HG03135 (cell line): ENCODE measurements at regions not wholly inside any gene's neighbourhood (a gene's known extent, or its start where the extent isn't known, plus 50 kb on each side); places are given as distances from the start of the nearest gene placed in this dataset.

Source experiments
- ATAC-seq: cut with Tn5 transposase; IDR thresholded peaks from one replicate; pipeline ENCODE4 v1.9.1; 2021; ENCODE audit warnings: mild to moderate bottlenecking, moderate library complexity; ENCODE audit not compliant: unreplicated experiment

DNA sequence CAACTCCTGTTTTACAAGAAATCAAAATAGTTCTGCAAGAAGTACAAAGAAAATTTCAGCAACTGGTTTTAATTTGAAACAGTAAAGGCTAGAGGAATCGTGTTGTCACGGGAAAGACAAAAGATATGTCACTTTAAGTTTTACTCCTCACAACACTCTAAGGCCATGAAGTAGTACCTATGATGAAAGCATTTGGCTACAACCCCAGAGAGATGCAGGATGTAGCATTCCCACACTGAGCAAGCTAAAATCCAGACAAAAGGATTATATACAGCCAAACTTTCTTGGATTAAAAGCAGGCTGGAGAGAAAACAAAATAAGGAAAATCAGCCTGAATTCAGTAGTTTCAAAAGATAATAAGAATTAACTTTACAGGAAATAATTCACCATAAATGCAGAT lies 245.5 kb upstream of the STEAP1 start:
- no peak for ATAC-seq

DNA sequence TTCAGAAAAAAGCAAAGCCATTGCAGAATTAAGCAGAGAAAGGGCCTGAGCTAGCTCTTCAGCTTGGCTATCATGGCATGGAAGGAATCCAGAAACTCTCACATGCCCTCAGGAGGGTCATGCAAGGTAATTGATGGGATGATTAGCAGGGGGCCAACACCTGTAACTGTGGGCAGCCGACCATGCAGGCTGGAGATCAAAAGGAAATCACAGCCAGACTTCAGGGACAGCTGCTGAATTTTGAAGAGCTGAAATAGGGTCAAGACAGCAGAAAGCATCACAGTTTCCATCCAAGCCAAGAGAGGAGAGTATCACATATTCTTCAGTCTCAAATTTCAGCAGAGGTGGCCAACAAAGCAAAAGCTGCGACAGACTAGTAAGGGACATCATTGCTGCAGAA lies 239.6 kb upstream of the STEAP1 start:
- no peak for ATAC-seq

GRCh38 chr7:89926194-89926593 lies 228.1 kb upstream of the STEAP1 start:
- no peak for ATAC-seq

DNA sequence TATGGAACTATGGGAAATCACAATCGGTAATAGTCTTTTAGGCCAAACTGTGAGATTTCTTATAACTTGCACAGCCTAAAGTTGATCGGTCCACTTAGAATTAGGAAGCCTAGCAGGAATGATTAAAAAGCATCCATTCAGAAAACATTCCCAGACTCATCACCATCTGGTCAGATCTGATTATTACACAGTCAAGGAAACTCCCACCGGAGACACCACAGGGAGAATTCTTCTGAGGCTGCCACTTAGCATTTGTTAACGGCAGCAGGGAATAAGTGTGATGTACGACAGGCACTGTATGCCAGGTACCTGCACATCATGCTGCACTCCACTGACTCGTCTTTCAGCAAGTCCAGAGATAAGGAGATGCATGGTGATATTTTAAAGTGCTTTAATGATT lies 227.6 kb upstream of the STEAP1 start:
- no peak for ATAC-seq

DNA sequence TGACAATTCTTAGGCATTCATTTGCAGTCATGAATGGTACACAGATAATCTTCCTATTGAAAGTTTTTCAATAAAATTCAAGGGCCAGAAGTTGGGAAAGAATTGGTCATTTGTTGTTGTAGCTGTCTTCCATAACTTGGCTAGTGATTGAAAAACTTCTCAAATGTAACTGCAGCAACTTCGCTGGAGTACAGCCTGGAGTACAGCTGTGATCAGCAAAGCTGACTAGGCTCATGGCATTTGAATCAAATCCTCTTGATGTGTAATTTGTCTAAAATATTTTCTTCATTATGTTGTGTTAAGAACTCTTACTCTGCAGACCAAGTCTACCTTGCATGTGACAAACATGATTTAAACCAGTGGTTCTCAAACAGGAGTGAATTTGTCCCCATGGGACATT lies 226.5 kb upstream of the STEAP1 start:
- no peak for ATAC-seq

DNA sequence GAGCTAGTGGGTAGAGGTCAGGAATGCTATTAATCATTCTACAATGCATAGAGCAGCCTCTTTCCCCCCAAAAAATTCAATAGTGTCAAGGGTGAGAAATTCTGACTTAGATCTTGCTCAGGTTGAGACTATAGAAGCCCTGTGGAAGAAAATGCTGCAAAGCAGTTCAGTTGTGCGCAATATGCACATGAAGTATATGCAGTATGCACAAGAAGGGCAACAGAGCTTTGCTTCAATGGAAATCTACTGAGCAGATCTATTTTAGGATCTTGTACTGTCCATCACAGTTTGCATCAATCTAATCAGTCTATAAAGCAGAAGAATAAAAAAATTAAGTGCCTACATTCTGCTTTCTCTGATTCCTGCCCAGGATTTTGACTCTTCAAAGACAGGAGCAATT lies 225.8 kb upstream of the STEAP1 start:
- no peak for ATAC-seq

- ATAC-seq, result no peak
Observed at GRCh38 chr7:89934101-89934500, 220.2 kb upstream of the STEAP1 start.

DNA sequence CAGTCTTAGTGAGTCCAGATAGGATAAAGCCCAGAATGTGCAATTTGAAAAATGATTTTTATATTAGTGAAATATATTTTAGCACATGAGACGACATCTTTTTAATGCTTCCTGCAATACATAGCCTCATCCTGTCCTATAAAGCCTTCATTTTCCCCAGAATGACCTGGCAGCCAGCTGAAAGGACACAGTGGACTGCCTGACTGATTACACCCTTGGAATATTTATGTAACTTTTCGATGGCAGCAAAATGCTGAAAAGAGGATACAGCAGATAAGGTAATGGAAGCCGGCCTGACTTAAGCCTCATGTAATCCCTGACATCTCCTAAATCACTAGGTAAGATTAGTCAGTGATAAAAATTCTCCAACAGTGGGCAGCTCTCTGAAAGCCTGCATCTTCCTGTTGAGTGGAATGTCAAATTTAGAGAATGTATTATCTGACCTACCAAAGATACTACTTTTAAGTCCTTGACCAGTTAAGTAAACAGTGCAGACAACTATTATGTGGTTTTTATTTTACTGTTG lies 210.7 kb upstream of the STEAP1 start:
- ATAC-seq, result no peak

DNA sequence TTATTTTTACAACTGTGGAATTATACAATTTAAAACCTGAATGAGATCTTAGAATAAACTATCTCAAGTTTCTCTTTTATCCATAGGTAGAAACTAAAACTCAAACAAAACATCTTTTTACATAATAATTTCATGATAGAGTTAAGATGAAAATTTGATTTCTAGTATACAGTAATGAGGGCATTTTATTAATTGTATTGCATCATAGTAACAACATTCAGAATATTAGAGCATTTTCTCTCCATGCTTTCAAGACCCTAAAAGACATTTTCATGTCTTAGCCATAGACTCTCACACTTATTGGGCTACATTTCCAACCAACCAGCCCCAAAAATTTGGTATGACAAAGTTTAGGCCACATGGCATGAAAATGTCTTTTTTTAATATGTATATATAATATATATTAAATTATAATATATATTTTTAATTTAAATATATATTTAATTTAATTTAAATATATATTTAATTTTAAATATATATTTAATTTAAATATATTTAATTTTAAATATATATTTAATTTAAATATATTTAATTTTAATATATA lies 195.7 kb upstream of the STEAP1 start:
- ATAC-seq, result no peak

GRCh38 chr7:89966067-89966664 lies 188.1 kb upstream of the STEAP1 start:
- no peak for ATAC-seq

DNA sequence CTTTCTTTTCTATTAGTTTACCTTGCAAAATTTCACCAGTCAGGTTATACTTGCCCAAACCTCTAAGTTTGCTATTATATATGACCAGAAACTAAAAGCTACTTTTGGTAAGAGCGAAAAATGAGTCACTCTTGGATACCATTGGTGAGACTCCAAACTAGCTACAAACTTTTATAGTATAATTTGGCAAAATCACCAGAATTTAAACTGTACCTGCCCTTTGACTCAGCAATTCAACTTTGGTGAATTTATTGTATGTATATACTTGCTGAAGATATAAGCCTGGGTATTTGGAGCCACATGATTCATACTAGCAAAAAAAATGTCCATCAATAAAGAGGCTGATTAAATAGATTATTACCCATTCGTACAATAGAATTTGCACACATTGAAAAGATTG lies 178.7 kb upstream of the STEAP1 start:
- no peak for ATAC-seq

GRCh38 chr7:89987665-89988064 lies 166.6 kb upstream of the STEAP1 start:
- ATAC-seq, result no peak

DNA sequence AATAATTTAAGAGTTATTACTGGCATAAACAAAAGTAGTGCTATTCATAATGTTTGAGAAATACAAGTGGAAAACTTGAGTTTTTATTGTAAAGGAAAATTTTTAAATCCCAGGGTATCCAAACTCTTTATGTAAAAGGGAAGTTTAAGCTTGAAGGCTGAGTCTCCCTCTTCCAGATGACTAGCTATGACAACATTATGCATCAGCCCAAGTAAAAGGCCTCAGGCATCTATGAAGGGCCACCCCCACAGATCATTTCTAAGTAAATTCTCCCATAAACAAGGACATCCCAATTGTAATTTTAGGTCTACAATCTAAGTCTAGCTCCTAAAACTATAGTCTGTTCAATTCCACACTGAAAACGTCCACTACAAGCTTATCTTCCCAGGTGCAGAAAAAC lies 166.2 kb upstream of the STEAP1 start:
- no peak for ATAC-seq

GRCh38 chr7:89989454-89989853 lies 164.8 kb upstream of the STEAP1 start:
- no peak for ATAC-seq

DNA sequence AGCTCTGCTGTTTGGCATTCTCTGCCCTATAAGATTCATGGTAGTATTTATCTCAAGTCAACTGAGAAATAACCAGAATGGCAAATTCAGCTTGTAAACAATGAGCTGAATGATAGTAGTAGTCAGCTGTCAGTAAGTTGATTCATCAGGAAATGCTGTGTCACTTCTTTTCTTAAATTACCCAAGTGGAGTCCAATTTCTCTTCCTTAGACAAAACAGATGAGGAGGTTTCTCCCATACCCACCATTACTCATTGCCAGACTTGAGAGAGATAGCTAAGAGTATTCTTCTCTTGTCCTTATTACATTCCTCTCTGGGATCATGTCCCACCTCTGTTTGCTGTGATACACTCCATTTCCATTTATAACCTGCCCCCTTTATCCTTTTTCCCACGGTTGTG lies 159.8 kb upstream of the STEAP1 start:
- no peak for ATAC-seq

DNA sequence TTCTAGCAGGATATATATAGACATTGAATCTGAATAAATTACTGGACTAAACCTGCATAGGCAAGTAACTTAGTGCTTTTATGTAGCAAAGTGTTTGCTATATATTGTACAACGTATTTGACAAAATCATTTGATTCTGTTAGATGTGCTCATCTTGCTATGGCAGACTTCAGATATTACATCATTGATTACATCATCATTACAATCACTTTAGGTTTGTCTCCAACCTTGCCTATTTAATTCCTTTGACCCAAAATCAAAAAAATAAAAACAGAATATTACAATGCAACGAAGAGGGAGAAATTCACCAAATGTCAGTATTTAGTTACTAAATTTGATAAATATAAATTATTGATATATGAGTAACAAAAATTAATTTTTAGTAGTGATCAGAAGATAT lies 155.7 kb upstream of the STEAP1 start:
- ATAC-seq, result no peak

- ATAC-seq, result no peak
Observed at GRCh38 chr7:90005836-90006235, 148.4 kb upstream of the STEAP1 start.

DNA sequence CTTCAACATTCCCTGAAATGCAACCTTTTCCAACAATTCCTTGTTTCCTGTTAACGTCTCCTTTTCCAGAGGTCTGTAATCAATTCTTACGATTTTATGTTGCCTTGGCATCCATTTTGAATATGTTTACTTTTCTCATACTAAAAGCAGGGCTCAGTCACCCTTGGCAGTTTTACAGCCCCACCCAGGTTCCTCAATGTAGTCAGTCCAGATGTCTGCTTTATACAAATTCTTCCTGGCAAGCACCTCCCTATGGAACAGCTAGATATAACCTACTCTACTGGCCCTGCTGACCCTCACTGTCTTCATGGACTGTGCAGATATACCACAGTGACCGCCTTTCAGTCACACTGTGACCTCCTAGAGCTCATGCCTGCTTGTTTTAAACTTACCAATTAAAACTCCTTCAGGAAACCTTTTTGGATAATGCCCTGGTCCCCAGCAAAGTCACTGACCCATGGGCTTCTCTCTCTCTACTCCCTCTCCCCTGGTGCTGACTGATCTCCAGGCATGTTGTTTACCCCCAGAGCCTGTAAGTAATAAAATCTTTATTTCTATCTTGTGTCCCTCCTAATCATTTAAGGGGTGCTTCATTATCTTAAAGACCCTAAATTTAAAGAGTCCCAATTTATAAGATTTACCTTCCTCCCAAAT lies 147.1 kb upstream of the STEAP1 start:
- ATAC-seq, result no peak

DNA sequence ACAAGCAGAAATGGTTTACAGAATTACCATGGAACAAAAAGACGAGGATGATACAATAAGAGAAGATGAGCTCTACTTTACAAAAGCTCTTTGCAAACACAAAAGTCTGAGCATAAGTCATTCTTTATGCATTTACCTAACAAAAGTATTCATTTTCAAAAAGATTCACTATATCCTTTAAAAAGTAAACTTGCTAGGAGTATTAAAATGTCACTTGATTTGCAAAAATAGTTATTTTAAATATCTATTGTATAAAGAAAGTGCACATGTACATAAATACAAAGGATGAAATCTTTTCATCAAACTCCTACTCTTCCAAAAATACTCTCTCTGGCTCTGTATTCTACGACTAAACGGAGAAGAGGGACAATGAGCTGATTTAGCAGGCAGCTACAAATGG lies 146.4 kb upstream of the STEAP1 start:
- ATAC-seq, result no peak

- no peak for ATAC-seq
Observed at GRCh38 chr7:90022213-90022612, 132.1 kb upstream of the STEAP1 start.

GRCh38 chr7:90025771-90026170 lies 128.5 kb upstream of the STEAP1 start:
- no peak for ATAC-seq

- no peak for ATAC-seq
Observed at GRCh38 chr7:90033850-90034249, 120.4 kb upstream of the STEAP1 start.

GRCh38 chr7:90053094-90053493 lies 101.2 kb upstream of the STEAP1 start:
- no peak for ATAC-seq
